Heart left ventricle (tissue), 16 donors: ENCODE measurements at regions not wholly inside any gene's neighbourhood (a gene's known extent, or its start where the extent isn't known, plus 50 kb on each side); places are given as distances from the start of the nearest gene placed in this dataset.

Source experiments
- ATAC-seq, 4 donors: fragments of 200-7000 bp; cut with Tn5 transposase; one replicate each; pipeline ENCODE4 v1.9.1; 2020 to 2022; ENCODE audit warnings: moderate library complexity in 4 of 4, mild to moderate bottlenecking in 3 of 4, moderate number of reproducible peaks in 1 of 4
- DNase-seq, 5 donors: peaks; one replicate each; pipeline ENCODE4 v3.0.0-alpha.2; 2020
- H3K27ac ChIP-seq, 12 donors: fragments of 200-600 bp; sonication (generic) in 4 of 12; one replicate each; pipeline versions ENCODE4 v1.5.0 to v1.8.0; 2016 to 2022; ENCODE audit warnings: mild to moderate bottlenecking in 2 of 12
- H3K27me3 ChIP-seq, 9 donors: fragments of 200-600 bp; sonication (generic) in 2 of 9; one replicate each; pipeline versions ENCODE4 v1.5.1 to v1.8.0; 2016 to 2022; ENCODE audit warnings: mild to moderate bottlenecking in 3 of 9
- H3K36me3 ChIP-seq, 9 donors: fragments of 200-600 bp; sonication (generic) in 2 of 9; one replicate each; pipeline versions ENCODE4 v1.5.0 to v1.8.0; 2018 to 2022; ENCODE audit warnings: mild to moderate bottlenecking in 2 of 9
- H3K4me1 ChIP-seq, 12 donors: fragments of 200-600 bp; sonication (generic) in 4 of 12; one replicate each; pipeline versions ENCODE4 v1.5.0 to v1.8.0; 2016 to 2022; ENCODE audit warnings: mild to moderate bottlenecking in 3 of 12
- H3K4me3 ChIP-seq, 12 donors: fragments of 200-600 bp; sonication (generic) in 4 of 12; one replicate each; pipeline versions ENCODE4 v1.5.0 to v1.8.0; 2017 to 2022; ENCODE audit warnings: mild to moderate bottlenecking in 9 of 12, moderate library complexity in 4 of 12
- H3K9me3 ChIP-seq, 12 donors: fragments of 200-600 bp; sonication (generic) in 4 of 12; one replicate each; pipeline versions ENCODE4 v1.5.0 to v1.8.0; 2016 to 2022; ENCODE audit warnings: mild to moderate bottlenecking in 1 of 12
- CTCF ChIP-seq, 12 donors: fragments of 200-600 bp; sonication (generic) in 4 of 12; IDR thresholded peaks; one replicate each; pipeline versions ENCODE4 v1.5.0 to v1.8.0; 2018 to 2022; ENCODE audit warnings: antibody characterized with exemption in 12 of 12, mild to moderate bottlenecking in 5 of 12
- POLR2A ChIP-seq, 2 donors: fragments of 450-650 bp; IDR thresholded peaks; one replicate each; pipeline ENCODE4 v1.6.1; 2017; ENCODE audit warnings: antibody characterized with exemption in 2 of 2, mild to moderate bottlenecking in 2 of 2, moderate library complexity in 2 of 2
- WGBS, 4 donors: extraction: QIAGEN DNeasy Blood & Tissue Kit in 2 of 4; methylation state at CpG; one replicate each; pipeline versions ENCODE4 v1.1.5 to v1.1.7; 2013 to 2018; 5-methylcytosine and 5-hydroxymethylcytosine counted together
- intact Hi-C, 10 donors: fragments of 100-400 bp; cut with DNase I; formaldehyde crosslinking; loops; one replicate each; pipeline versions ENCODE4 v1.11.1 to v1.14.2; 2022
- donor health status: ischemic (EF 13 %, LVEDD 7.1; RV severe dilation, severe dysfunction).
- donor health status: healthy with polysubstance abuse.
- donor health status: DM: no; HTN: yes; CAD: no.
- donor health status: DM: no; HTN: no; CAD: no.
- donor health status: ischemic (EF 25% LVEDD 6.9; RV normal size, moderate dysfunction).
- donor health status: ischemic (EF 25% LVEDD 5.7; RV mildly dilated, moderate dysfunction).
- donor health status: healthy.
- donor health status: DM: yes; HTN: yes; CAD: no.
- donor health status: ischemic (EF 35%, LVEDD 5.7; RV mildly dilated, moderate dysfunction).
- donor health status: nonischemic (EF 11% LVEDD 7.7; RV severe dilation, severe dysfunction).
- donor health status: DM: yes; HTN: yes; CAD: no.
- donor health status: PGD.
- donor health status: ischemic (EF 29% LVEDD 5.4; RV normal size, mild dysfunction).
- donor health status: nonischemic (EF 23%, LVEDD 6.1; RV moderate dilation, normal function).

- TF ChIP-seq CTCF (IDR thresholded peaks at IDR 0.05) (no peak), POLR2A (IDR thresholded peaks at IDR 0.05) (no peak)
- intact Hi-C loops = no loop called here
- H3K4me3 ChIP-seq = no peak overlapping the region
- 49 to 63% (median 59%) methylated on average over 2 of the region's 2 CpGs for WGBS, 4 donors
- peaks cover 0 to 2% (median 0%) of the 10 kb centered on the region in 12 donors for H3K9me3 ChIP-seq
- DNase-seq = no peak
- no peaks in the 10 kb centered on the region for H3K36me3 ChIP-seq
- H3K27ac ChIP-seq = no peak overlapping the region
- no peak for ATAC-seq
- no peaks in the 10 kb centered on the region for H3K27me3 ChIP-seq
- no peaks in the 10 kb centered on the region for H3K4me1 ChIP-seq
These were observed 206.3 kb downstream of the SLITRK5 start for GRCh38 chr13:87877477-87877876.

- DNase-seq (no peak), ATAC-seq (no peak)
- Histone ChIP-seq H3K36me3 (no peaks in the 10 kb centered on the region), H3K4me1 (no peaks in the 10 kb centered on the region), H3K4me3 (no peak overlapping the region), H3K9me3 (peaks cover 0 to 3% (median 0%) of the 10 kb centered on the region in 12 donors), H3K27me3 (no peaks in the 10 kb centered on the region), H3K27ac (no peak overlapping the region)
- TF ChIP-seq POLR2A (IDR thresholded peaks at IDR 0.05) (no peak), CTCF (IDR thresholded peaks at IDR 0.05) (no peak)
- intact Hi-C loops = no loop called here
These were observed 207.5 kb downstream of the SLITRK5 start for GRCh38 chr13:87878706-87879105.

GRCh38 chr13:87884884-87885283 lies 213.7 kb downstream of the SLITRK5 start:
- Histone ChIP-seq H3K9me3 (peaks cover 0 to 3% (median 0%) of the 10 kb centered on the region in 12 donors), H3K4me1 (no peaks in the 10 kb centered on the region), H3K27me3 (no peaks in the 10 kb centered on the region), H3K27ac (no peak overlapping the region), H3K36me3 (no peaks in the 10 kb centered on the region), H3K4me3 (no peak overlapping the region)
- WGBS, 4 donors = 20 to 33% (median 21%) methylated on average over 5 of the region's 5 CpGs
- DNase-seq = peak in 1 of 5 donors; percentile 7
- intact Hi-C loops = no loop called here
- ATAC-seq = peak in 2 of 4 donors; percentile 69 to 77
- TF ChIP-seq POLR2A (IDR thresholded peaks at IDR 0.05) = no peak
- no peak for TF ChIP-seq CTCF (IDR thresholded peaks at IDR 0.05)

GRCh38 chr13:87887459-87888123 lies 216.4 kb downstream of the SLITRK5 start:
- no peaks in the 10 kb centered on the region for H3K27me3 ChIP-seq
- no peaks in the 10 kb centered on the region for H3K36me3 ChIP-seq
- H3K9me3 ChIP-seq = peaks cover 0 to 3% (median 0%) of the 10 kb centered on the region in 12 donors
- H3K27ac ChIP-seq = no peak overlapping the region
- WGBS, 4 donors = 81 to 90% (median 85%) methylated on average over 6 of the region's 6 CpGs
- no peaks in the 10 kb centered on the region for H3K4me1 ChIP-seq
- no peak for TF ChIP-seq POLR2A (IDR thresholded peaks at IDR 0.05)
- no peak for TF ChIP-seq CTCF (IDR thresholded peaks at IDR 0.05)
- no peak overlapping the region for H3K4me3 ChIP-seq
- no peak for ATAC-seq
- intact Hi-C loops = no loop called here
- DNase-seq = no peak
